Mammary epithelial cell (primary cell): ENCODE measurements at regions not wholly inside any gene's neighbourhood (a gene's known extent, or its start where the extent isn't known, plus 50 kb on each side); places are given as distances from the start of the nearest gene placed in this dataset.

ENCODE experiments used
- CTCF ChIP-seq, 2 donors: IDR thresholded peaks in 1 of 2; conservative IDR thresholded peaks in 1 of 2; 2 replicates each; pipeline ENCODE4 v1.5.1; 2011 to 2012; ENCODE audit warnings: inconsistent platforms in 2 of 2, low read length in 2 of 2, mild to moderate bottlenecking in 2 of 2, control low read depth in 1 of 2, low read depth in 1 of 2; ENCODE audit not compliant: insufficient read depth in 1 of 2; ENCODE audit errors: extremely low read depth in 1 of 2
- EZH2 ChIP-seq: IDR thresholded peaks from 2 replicates; pipeline ENCODE4 v1.6.1; 2012; ENCODE audit warnings: low read length, inconsistent platforms, borderline replicate concordance

DNA sequence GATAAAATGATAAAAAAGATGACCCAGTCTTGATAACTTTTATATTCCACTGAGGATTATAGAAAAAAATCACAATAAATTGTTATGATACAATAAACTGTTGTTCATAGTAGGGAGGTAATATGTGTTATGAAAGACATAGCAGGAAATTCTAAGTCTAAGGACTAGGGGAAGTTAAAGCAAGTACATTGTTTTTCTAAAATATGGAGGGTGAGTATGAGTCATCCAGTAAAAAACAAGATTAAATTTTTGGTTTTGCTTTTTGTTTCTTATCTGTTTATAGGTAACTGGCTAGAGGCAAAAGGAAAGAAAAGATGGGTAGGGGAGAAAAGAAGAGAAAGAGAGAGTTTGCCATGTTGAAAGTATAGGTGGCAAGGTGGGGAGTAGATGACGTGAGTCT, 188.4 kb downstream of the POLR1F start:
- TF ChIP-seq CTCF (conservative IDR thresholded peaks at IDR 0.05 in 1 of 2, IDR thresholded peaks at IDR 0.05 in 1 of 2; ENCODE audit: extremely low read depth in 1 of 2, insufficient read depth in 1 of 2, low read depth in 1 of 2, low read length in 2 of 2) (no peak), EZH2 (no peak)
